ENCODE measurements at regions not wholly inside any gene's neighbourhood (a gene's known extent, or its start where the extent isn't known, plus 50 kb on each side); places are given as distances from the start of the nearest gene placed in this dataset.
"Not testable (repeated sequence)": the region's sequence is repeated elsewhere in the genome, so short reads cannot be mapped to it uniquely, and the experiment has no call there.

GRCh38 chr9:13436591-13436990 lies 157.1 kb upstream of the MPDZ start:
- H3K27ac ChIP-seq, result no peak overlapping the region
- TF ChIP-seq CTCF (IDR thresholded peaks at IDR 0.05) (no peak), ZFX (IDR thresholded peaks at IDR 0.05; ENCODE audit: borderline replicate concordance) (no peak)

GRCh38 chr9:13433453-13433852 lies 154.0 kb upstream of the MPDZ start:
- H3K27ac ChIP-seq, result not testable (repeated sequence)

- no peak for TF ChIP-seq ZFX (IDR thresholded peaks at IDR 0.05; ENCODE audit: borderline replicate concordance)
- TF ChIP-seq CTCF (IDR thresholded peaks at IDR 0.05), result no peak
- no peak overlapping the region for H3K27ac ChIP-seq
Measured at GRCh38 chr9:13432904-13433303, 153.4 kb upstream of the MPDZ start.

GRCh38 chr9:13431692-13432091 lies 152.2 kb upstream of the MPDZ start:
- no peak for TF ChIP-seq ZFX (IDR thresholded peaks at IDR 0.05; ENCODE audit: borderline replicate concordance)
- no peak for TF ChIP-seq CTCF (IDR thresholded peaks at IDR 0.05)
- no peak overlapping the region for H3K27ac ChIP-seq

- no peak overlapping the region for H3K27ac ChIP-seq
- TF ChIP-seq CTCF (IDR thresholded peaks at IDR 0.05) (no peak), ZFX (IDR thresholded peaks at IDR 0.05; ENCODE audit: borderline replicate concordance) (no peak)
Measured at GRCh38 chr9:13431222-13431536, 151.7 kb upstream of the MPDZ start.

GRCh38 chr9:13430368-13431221 lies 151.1 kb upstream of the MPDZ start:
- H3K27ac ChIP-seq, result no peak overlapping the region
- TF ChIP-seq CTCF (IDR thresholded peaks at IDR 0.05) (no peak), ZFX (IDR thresholded peaks at IDR 0.05; ENCODE audit: borderline replicate concordance) (no peak)

- H3K27ac ChIP-seq, result no peak overlapping the region
- TF ChIP-seq ZFX (IDR thresholded peaks at IDR 0.05; ENCODE audit: borderline replicate concordance) (no peak), CTCF (IDR thresholded peaks at IDR 0.05) (no peak)
Measured at GRCh38 chr9:13429301-13430190, 150.1 kb upstream of the MPDZ start.
